HG03354 (cell line): ENCODE measurements at regions not wholly inside any gene's neighbourhood (a gene's known extent, or its start where the extent isn't known, plus 50 kb on each side); places are given as distances from the start of the nearest gene placed in this dataset.
"Not testable (repeated sequence)": the region's sequence is repeated elsewhere in the genome, so short reads cannot be mapped to it uniquely, and the experiment has no call there.

Experiments used
- ATAC-seq: cut with Tn5 transposase; IDR thresholded peaks from one replicate; pipeline ENCODE4 v1.9.1; 2021; ENCODE audit warnings: mild to moderate bottlenecking; ENCODE audit not compliant: unreplicated experiment, poor library complexity, severe bottlenecking

- no peak for ATAC-seq
These were observed 1025.0 kb upstream of the CELF2 start for GRCh38 chr10:9992661-9993060.

GRCh38 chr10:9994131-9994530 is 1023.5 kb upstream of the CELF2 start:
- no peak for ATAC-seq

GRCh38 chr10:9999627-10000026 is 1018.0 kb upstream of the CELF2 start:
- no peak for ATAC-seq

DNA sequence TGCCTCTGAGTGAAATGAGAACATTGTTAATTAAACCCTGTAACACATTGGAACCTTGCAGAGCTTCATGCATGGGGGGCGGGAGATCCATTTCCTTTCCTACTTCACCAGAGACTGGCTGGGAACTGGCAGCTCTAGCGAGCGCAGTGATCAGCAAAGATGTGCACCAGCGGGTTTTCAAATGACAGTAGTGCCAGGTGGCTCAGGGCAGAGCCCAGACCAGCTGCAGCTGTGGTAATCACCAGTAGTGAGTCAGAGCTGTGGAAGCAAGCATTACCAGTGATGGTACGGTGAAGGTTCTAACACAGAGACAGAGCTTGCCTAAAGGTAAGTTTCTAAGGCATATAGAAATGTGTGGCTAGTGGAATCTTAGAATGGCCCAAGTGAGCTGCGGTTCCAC is 1009.7 kb upstream of the CELF2 start:
- no peak for ATAC-seq

DNA sequence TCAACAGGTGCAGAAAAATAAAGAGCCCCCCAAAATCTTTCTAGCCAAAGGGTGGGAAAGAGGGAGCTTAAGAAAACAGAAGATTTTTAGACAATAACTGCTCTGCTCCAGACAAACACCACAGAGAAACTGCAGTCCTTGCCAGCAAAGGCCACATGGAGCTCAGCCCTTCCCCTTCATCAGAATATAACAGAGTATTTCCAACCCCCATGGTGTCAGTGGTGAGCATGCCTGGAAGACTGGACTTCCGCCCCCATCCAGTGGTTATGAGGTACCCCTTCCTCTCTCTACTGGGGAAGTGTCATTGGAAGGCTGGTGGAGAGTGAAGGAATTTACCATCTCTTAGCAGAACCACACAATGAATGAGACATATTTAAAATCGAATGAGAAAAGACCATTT is 1007.3 kb upstream of the CELF2 start:
- no peak for ATAC-seq

- ATAC-seq, result no peak
These were observed 1002.8 kb upstream of the CELF2 start for GRCh38 chr10:10014846-10015245.

DNA sequence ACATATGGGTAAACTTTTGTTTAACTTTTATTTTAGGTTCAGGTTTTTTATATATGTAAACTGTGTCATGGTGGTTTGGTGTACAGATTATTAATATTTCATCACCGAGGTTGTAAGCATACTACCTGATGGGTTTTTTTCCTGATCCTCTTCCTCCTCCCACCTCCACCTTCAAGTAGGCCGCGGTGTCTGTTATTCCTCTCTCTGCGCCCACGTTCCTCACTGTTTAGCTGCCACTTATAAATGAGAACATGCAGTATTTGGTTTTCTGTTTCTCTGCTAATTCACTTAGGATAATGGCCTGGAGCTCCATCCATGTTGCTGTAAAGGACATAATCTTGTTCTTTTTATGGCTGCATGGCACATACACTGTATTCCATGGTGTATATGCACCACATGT is 1000.0 kb upstream of the CELF2 start:
- ATAC-seq, result no peak

DNA sequence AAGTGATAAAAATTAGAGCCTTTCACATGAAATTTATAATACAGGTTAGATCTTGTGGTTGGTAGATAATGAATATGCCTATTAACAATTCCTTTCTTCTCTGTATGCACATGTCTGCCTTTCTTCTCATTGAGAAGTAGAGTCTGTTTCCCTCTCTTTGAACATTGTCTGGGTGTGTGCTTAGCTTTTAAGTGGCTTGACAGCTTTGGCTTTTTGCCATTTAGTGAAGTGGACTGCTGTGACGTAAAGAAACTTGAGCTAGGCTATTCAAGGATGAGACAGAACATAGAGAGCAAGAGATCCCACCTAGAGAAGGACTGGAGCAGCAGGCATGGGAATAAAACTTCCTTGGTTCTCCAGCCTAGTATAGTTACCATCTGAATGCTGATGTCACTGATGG is 996.7 kb upstream of the CELF2 start:
- ATAC-seq, result no peak

DNA sequence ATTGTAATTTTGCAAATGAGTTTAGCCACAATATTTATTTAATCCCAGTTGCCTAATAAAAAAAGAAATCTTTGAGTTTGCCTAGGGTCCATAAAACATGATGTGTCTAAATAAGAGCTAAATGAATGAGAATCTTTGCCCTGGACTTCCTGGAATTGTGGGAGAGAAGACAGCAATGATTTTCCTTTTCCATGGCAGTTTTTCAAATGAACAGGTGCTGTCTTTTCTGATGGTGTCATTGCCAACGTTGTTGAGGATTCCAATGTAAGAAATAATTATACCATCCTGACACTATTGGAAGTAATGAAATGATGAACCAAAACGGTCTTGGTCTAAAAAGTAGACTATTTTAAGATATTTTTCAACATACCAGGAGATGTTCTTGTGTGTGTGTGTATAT is 984.7 kb upstream of the CELF2 start:
- ATAC-seq, result no peak

DNA sequence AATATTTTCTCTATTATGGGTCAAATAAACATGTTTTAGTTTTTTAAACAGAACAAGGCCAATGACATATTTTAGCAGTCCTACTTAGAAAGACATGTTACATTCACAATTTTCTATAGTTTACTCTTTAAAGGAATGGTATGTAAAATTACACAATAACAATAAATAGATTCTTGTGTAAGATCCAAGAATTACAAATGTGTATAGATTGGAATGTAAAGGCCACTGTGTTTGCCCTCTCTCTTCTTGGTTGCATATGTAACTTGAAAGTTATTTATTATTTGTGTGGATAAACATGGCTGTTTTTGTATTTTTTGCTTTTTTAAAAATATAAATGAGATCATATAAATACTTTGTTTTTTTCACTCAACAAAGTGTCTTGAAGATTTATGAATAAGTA is 979.3 kb upstream of the CELF2 start:
- ATAC-seq, result no peak

DNA sequence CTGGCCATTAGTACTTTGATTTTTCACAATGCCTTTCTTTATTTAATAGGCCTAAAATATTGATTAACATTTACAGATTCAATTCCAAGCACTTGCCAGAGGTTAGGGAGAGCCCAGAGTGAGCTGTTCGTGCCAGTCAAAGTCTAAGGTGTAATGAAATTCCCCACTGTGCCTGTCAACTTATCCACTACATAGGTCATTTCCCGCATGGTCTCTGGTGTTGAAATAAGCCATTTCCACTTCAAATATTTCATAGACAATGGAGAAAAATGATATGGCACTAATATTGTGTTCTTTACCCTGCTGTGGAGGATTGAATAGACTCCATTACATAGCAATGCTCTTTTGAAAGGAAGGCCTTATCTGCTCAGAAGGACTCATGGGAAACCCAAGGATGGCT is 978.1 kb upstream of the CELF2 start:
- ATAC-seq, result no peak

- no peak for ATAC-seq
These were observed 974.6 kb upstream of the CELF2 start for GRCh38 chr10:10043083-10043482.

GRCh38 chr10:10044922-10045764 is 972.5 kb upstream of the CELF2 start:
- ATAC-seq, result no peak

DNA sequence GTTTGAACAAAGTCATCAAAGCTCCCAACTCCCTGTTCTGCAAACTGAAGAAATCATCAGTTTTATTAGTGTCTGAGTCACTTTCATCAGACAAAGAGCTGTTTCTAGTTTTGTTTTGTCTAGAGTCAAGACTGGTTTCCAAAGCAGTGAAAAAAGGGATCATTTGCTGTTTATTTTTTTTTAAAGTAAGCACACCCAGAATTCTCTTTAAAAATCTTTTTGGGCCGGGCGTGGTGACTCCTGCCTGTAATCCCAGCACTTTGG is 972.0 kb upstream of the CELF2 start:
- no peak for ATAC-seq

GRCh38 chr10:10047426-10047825 is 970.2 kb upstream of the CELF2 start:
- no peak for ATAC-seq

DNA sequence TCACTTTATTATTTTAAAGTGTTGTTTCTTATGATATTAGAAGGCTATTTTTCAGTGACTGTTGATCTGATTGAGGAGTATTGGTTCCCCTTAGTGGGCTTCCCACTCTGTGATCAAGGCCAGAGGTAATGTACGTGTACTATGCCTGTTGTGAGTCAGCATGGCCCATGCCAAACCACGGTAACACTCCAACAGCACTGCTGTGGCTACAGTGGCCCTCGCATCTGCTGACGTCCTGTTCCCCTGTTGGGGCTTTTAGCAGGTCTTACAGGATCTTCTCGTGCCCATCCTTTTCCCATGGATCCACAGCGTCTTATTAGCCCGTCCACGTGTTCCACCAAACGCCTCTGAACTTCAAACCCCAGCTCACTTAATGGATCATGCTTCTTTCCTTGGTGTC is 964.6 kb upstream of the CELF2 start:
- no peak for ATAC-seq

DNA sequence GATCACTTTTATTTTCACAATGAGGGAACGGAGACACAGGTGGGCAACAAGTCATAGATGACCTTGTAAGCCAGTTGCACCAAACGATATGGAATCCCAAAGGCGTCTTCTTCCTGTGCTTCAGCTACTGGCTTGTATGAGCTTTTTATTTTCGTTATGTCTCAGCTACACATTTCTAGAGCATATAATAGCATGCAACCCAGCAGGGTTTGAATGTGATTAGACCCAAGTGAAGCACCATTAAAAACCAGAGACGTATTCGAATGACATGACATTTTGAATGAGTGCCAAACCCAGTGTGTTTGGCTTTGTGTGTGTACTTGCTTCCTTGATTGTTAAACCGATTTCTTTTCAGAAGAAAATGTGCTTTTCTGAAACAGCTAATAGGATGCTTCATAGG is 963.2 kb upstream of the CELF2 start:
- no peak for ATAC-seq

GRCh38 chr10:10055656-10056442 is 961.8 kb upstream of the CELF2 start:
- ATAC-seq, result no peak

- ATAC-seq, result no peak
These were observed 960.7 kb upstream of the CELF2 start for GRCh38 chr10:10056961-10057360.

- no peak for ATAC-seq
These were observed 950.0 kb upstream of the CELF2 start for GRCh38 chr10:10067644-10068043.

DNA sequence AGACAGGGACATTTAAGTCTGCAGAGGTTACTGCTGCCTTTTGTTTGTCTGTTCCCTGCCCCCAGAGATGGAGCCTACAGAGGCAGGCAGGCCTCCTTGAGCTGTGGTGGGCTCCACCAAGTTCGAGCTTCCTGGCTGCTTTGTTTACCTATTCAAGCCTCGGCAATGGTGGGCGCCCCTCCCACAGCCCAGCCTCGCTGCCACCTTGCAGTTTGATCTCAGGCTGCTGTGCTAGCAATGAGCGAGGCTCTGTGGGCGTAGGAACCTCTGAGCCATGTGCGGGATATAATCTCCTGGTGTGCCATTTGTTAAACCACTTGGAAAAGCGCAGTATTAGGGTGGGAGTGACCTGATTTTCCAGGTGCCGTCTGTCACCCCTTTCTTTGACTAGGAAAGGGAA is 942.8 kb upstream of the CELF2 start:
- ATAC-seq, result not testable (repeated sequence)
